ENCODE measurements at regions not wholly inside any gene's neighbourhood (a gene's known extent, or its start where the extent isn't known, plus 50 kb on each side); places are given as distances from the start of the nearest gene placed in this dataset.

DNA sequence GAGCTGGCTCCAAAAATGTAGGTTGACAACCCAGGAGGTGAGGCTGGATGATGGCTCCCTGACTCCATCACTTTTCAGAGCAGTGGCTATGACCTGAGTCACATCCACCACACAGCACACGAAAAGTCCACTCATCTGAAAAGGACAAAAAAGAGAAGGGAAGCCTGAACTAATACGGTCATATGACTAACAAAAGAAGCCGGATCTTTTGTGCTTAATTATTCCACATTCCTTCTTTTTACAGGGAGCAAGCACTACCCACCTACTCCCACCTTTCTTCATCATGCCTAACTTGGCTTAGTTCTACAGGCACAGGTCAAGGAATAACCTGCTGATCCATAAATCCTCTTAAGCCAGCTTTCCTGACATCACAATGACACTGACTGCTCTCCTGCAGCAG lies 601.3 kb upstream of the MIR17HG start:
- intact Hi-C loops (cut with DNase I), result no loop called here
- ATAC-seq (no peak), DNase-seq (ENCODE audit: low spot score) (no peak)

DNA sequence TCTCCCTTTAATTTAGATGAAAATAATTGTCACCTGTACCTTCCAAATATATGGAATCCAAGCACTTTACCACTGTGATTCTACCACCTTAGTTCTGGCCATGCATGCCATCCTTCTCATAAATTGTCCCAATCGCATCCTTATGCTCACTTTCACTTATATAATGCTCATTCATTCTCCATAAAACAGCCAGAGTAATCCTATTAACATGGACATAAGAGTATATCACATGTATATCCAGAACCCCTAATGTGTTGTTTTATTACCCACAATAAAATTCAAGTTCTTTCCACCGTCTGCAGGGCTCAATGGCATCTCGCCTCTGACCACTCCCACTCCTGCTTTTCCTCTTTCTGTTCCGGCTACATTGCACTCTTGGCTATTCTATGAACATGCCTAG lies 597.5 kb upstream of the MIR17HG start:
- intact Hi-C loops (cut with DNase I), result no loop called here
- ATAC-seq, result no peak
- no peak for DNase-seq (ENCODE audit: low spot score)

DNA sequence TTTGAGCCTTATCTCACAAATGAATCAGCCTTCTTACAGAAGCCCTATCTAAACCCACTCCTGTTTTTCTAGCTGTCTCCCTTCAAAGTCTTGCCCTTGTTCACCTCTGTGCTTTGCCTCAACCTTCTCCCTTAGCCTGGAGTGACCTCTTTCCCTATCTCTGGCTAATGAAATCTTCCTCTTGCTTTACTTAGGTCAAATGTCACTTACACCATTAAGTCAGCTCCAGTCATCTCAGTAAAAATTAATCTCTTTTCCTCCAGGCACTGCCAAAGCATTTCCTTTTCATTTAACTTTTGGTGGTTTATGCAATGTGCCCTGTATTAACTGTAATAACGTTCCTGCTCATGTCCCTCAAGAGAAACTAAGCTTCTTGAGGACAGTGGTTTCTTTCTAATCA lies 596.5 kb upstream of the MIR17HG start:
- ATAC-seq (no peak), DNase-seq (ENCODE audit: low spot score) (no peak)
- intact Hi-C loops (cut with DNase I), result no loop called here

DNA sequence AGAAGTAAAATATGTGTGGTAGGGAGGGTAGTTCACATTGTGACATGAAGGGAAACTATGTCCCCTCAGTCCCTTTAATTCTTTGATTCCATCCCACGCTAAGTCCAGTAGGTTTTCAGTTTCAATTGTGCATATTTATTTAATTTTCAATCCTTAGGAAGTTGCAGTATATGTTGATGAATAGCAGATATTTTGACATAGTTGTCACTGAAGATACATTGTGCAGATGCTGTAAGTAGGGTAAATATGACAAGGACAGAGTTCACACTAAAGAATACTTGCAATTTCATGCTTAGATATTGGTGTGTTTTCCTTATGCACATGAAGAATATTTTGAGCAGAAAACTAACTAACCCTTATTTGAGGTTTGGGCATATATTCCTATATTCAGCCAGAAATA lies 595.4 kb upstream of the MIR17HG start:
- DNase-seq (ENCODE audit: low spot score) (no peak), ATAC-seq (no peak)
- intact Hi-C loops (cut with DNase I), result no loop called here

DNA sequence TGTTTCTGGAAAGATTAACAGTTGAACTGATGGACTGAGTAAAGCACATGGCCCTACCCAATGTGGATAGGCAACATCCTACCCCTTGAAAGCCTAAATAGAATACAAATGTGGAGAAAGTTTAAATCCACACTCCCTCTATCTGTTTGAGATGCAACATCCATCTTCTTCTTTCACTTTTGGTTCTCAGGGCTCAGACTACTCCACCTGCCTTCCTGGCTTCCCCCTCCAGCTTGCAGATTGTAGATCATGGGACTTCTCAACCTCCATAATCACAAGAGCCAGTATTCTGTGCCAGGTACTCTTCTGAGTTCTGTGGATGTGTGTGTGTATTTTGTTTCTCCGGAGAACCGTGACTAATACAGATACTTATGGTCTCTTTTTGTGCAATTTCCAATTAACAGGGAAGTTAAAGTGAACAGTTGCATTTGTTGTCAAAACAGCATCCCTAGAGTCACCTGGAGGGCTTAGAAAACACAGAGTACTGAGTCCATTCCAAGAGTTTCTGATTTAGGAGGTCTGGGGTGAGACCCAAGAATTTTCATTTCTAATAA lies 590.3 kb upstream of the MIR17HG start:
- DNase-seq (ENCODE audit: low spot score) (no peak), ATAC-seq (no peak)
- intact Hi-C loops (cut with DNase I), result no loop called here

DNA sequence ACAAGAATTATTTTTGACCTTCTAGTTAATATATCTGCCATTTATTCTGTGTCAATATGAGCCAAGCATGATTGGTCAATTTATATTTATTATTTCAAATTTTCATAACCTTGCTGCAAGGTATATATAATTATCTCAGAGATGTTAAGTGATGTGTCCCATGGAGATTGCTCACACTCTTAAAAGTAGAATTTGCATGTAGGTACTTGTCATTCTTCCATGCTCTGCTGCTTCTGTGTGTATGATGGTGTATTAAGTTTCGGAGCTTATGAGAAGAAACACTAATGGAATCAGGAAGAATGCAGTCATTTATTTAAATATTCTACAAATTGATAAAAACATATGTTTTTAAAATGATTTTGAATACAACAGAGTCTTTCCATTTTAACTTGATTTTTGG lies 586.8 kb upstream of the MIR17HG start:
- no peak for DNase-seq (ENCODE audit: low spot score)
- no peak for ATAC-seq
- intact Hi-C loops (cut with DNase I), result no loop called here

DNA sequence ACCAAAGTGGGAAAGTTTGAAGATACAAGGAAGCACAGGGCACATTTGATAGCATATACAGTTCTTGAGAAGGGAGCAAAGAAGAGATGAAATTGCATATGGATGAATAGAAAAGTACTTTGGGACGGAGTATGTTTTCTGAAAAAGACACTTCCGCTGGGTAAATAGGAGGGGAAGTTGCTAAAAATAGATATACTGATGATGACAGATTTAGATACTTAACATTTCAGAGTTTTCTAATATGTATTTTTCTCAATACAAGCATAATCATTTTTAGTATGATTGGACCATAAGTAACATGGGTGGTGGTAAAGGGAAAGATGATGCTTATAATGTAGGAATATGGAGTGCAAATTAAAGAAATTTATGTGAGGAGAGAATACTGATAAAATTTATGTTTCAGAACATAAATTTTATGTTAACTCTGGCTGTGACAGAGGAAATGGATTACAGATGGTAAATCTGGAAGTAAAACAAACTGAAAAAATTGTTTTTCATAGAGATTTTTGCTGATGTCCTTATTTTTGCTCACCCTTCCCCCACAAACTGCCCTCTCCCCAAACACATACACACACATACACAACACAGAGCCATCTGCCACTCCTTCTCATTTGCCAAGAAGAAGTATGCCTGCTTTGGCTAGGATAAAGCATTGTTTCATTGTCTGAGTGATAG lies 583.9 kb upstream of the MIR17HG start:
- DNase-seq (ENCODE audit: low spot score), result no peak
- intact Hi-C loops (cut with DNase I), result no loop called here
- no peak for ATAC-seq

DNA sequence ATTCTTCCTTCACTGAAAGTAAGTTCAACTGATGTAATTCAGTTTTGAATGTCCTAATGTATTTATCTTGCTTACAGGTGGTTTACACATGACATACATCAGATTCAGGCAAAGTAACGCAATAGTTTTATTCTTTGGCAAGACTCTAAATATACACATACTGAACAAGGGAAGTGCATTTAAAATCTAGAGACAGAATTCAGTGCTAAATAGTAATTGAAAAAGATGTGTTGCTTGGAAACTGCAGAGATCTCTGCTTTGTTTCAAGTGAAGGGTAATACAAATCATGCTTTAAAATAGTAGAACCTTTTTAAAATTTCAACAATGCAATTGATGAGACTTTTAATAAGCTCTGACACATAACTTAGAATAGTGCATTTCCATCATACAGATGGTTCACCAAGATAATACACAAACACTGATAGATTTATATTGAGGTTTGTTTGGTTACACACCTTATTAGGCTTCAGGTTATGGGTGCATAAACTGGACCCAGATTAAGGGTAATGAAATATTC lies 581.0 kb upstream of the MIR17HG start:
- ATAC-seq, result no peak
- intact Hi-C loops (cut with DNase I), result no loop called here
- no peak for DNase-seq (ENCODE audit: low spot score)

DNA sequence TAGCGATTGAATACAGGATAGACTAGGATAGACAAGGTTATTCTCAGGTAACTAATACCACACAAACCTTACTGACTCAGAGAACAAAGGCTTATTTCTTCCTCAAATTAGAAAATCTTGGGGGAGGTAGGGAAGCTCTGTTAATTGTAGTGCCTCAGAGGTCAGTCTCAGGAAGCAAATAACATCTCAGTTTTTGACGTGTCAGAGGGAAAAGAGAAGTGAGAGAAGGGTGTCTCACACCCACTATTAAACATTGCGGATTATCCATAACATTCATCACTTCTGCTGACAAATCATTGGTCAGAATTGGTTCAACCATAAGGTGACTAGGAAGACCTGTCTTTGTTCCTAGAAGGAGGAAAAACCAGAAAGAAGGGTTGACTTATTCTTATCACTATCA lies 579.4 kb upstream of the MIR17HG start:
- intact Hi-C loops (cut with DNase I), result no loop called here
- ATAC-seq, result no peak
- DNase-seq (ENCODE audit: low spot score), result no peak

DNA sequence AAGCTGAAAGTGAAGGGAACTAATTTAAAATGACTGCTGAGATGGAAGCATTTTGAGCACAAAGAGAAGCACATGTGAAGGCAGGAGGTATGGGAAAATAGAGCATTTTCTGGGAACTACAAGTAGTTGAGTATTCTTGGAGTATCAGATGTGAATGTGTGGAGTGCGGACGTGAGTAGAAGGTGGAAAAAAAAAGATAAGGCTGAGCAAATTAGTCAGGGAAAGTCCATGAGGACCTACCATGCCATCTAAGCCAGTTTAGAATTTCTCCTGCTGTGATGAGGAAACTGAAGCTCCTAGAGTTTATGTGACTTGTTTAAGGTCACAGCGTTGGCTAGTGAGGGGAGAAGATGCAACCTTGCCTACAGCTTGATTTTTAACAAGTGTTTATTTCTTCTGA lies 578.1 kb upstream of the MIR17HG start:
- intact Hi-C loops (cut with DNase I), result no loop called here
- DNase-seq (ENCODE audit: low spot score) (no peak), ATAC-seq (no peak)

DNA sequence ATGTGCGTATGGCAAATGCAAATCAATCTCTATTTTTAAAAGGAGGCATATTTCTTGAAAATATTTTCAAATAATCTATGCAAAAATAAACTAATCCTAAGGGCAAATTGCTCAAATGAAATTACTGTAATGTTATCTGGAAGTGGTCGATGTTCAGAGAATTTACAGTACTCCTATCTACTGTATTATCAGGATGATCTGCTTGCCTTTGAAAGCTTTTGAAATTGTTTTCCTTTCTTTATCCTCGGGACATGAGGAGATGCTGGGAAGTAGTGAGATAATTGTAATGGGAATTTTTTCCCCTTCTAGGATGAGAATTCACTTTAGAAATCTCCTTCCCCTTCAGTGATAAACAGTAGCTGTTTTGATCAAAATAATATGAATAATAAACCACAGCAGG lies 577.2 kb upstream of the MIR17HG start:
- intact Hi-C loops (cut with DNase I), result no loop called here
- DNase-seq (ENCODE audit: low spot score), result no peak

DNA sequence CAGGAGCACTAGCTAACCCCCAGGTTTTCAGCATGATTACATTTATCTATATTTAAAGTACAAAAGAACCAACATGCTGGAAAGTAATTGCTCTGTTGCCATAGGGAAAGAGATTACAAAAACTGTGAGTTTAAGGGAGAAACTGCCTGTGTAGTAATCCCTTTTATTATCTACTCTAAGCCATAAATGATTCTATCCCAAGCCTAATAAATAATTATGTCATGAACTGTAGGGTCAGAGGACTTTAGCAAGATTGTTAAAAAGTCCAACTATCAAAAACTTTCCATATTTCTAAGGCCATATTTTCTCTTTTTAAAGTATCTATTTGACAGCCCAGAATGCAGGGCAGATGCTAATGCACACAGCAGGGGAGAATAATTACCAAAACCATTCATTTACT lies 573.8 kb upstream of the MIR17HG start:
- DNase-seq (ENCODE audit: low spot score), result no peak
- intact Hi-C loops (cut with DNase I), result no loop called here
- no peak for ATAC-seq

More for the DNA sequence above, 577.2 kb upstream of the MIR17HG start:
- no peak for ATAC-seq

DNA sequence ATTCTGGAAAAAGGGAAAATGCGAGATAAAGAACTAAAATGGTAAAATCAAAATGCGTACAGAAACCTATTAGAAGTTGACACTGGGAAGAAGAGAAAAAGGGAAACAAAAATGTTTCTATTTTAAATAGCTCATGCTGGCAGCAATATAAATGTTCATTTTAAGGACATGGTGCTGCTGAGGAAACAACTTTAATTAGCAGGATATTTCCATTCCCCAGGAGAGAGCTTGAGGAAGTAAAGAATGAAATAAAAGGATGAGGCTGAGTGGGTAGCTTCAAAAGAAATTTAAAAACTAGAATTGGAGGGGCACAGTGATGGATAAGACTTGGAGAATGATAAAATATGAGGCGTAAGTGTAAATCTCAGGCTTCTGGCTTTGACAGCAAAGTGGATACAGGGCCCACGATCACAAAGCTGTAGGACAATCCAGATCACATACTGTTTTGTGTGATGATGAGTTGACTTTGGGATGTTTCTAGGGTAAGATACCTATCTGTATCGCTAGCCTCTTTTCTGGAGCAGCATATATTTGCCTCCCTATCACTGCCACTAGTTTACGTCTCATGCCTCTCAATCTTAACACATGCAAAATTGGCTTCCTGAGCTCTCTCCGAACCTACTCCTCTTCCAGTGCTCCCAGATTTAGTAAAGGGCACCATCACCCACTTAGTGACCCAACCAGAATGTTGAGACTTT lies 571.3 kb upstream of the MIR17HG start:
- intact Hi-C loops (cut with DNase I), result no loop called here
- DNase-seq (ENCODE audit: low spot score), result no peak
- no peak for ATAC-seq

DNA sequence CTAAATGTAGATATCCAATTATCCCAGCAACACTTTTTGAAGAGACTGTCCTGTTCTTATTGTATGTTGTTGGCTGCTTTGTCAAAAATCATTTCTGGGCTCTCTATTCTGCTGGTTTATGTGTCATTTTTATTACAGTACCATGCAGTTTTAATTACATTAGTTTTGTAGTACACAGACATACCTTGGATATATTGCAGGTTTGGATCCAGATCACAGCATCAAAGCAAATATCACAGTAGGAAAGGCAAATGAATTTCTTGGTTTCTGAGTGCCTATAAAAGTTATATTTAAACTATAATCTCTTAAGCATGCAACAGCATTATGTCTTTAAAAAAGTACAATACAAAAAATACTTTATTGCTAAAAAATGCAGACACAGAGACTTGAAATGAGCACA lies 564.2 kb upstream of the MIR17HG start:
- no peak for ATAC-seq
- intact Hi-C loops (cut with DNase I), result no loop called here

DNA sequence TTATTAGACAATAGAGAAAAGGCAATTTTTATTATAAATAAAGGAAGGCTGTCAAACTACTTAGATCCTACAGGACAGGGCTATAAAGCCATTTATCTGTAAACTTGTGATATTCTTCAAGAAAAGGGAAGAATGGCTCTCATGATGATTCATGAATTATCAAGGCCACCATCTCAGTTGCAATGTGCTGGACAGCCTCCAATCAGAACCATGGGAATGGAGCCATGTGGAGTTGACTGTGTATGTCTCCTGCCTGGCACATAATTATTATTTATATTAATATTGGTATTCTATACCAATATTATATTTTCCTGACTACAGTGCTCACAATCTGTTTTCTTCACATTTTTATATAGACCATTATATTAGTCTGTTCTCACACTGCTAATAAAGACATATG lies 560.5 kb upstream of the MIR17HG start:
- ATAC-seq, result no peak
- intact Hi-C loops (cut with DNase I), result no loop called here
- no peak for DNase-seq (ENCODE audit: low spot score)

More for the DNA sequence above, 564.2 kb upstream of the MIR17HG start:
- DNase-seq (ENCODE audit: low spot score), result no peak

DNA sequence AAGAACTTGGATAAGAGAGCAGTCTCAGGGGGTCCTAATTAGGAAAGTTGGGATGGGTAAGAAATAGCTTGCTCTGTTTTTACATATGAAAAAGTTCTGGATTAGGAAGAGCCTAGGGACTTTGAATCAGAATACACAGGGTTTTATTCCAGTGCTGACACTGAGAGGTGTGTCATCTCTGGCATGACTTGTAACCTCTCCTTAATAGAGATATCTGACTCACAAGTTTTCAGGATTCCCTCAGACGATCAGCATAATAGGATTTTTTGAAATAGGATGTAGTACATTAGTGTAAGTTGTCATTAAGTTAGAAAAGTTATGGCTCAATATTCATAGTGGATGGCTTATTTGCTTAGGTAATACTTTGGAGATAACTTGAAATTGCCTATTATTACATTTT lies 555.2 kb upstream of the MIR17HG start:
- ATAC-seq (no peak), DNase-seq (ENCODE audit: low spot score) (no peak)
- intact Hi-C loops (cut with DNase I), result no loop called here

DNA sequence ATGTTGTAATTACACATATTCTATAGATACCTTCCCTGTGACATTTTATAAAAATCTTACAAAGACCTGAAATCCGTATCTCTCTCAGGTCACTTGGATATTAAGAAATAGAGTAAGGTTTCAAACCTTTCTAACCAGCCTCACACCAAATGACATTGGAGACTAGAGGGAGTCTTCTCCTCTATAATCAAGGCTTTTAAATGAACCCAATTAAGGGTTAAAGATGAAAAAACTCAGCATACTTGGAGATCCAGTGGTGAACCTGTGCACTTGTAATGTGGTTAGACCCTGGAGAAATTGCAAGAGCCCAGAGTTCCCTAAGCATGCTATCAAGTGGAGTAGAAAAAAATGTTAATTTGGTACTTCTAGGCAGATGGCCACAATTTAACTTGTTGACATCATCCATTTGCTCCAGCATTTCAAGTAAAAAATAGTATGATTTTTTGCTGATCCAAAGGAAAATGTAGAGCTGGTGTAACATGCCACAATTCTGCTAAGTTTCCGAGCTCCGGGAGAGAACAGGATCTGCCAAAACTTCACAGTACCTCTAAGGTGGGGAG lies 554.1 kb upstream of the MIR17HG start:
- DNase-seq (ENCODE audit: low spot score), result no peak
- intact Hi-C loops (cut with DNase I), result no loop called here
- no peak for ATAC-seq

DNA sequence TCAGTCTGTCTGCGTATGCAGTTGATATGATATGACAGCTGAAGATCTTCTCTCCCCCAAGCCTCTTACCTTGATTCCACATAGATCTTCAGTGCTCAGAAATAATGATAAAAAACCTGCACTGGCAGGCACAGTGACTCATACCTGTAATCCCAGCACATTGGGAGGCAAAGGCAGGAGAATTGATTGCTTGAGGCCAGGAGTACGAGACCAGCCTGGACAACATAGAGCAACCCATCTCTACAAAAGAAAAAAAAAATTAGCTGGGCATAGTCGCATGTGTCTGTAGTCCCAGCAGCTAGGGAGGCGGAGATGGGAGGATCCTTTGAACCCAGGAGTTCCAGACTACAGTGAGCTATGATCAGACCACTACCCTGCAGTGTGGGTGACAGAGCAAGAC lies 551.0 kb upstream of the MIR17HG start:
- intact Hi-C loops (cut with DNase I), result no loop called here
- no peak for ATAC-seq

DNA sequence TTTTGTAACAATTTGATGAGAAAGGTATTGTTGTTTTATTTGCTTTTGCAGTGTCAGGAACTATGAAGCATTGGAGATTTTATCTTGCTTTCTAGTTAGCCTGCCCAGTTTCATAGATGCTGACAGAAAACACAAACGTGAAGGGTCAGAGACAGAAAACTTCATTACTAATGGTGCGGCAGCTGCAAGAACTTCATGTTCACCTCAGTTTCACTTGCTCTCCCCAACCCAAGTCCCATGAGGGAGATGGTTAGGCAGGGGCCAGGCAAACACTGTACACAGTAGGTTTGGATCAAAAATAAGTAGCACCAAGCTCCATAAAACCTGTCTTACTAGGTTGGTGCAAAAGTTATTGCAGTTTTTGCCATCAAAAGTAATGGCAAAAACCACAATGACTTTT lies 550.2 kb upstream of the MIR17HG start:
- intact Hi-C loops (cut with DNase I), result no loop called here
- DNase-seq (ENCODE audit: low spot score) (no peak), ATAC-seq (no peak)

More for the DNA sequence above, 551.0 kb upstream of the MIR17HG start:
- no peak for DNase-seq (ENCODE audit: low spot score)

DNA sequence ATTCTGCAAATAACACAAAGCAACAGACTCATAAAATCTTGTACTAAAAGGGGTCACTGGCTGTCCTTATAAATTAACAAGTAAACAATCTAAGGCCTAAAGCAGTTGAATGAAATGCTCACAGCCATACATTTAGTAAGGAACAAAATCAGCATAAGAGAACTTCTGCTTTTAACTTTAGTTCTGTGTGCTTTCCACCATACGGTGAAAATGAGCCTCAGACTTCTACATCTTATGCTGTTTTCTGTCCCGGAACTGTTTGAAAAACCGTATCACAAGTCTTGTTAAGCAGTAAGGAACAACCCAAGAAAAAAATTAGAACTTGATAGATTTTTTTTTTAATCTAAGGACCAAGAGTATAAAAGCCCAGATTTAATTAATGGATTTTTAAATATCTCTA lies 549.1 kb upstream of the MIR17HG start:
- ATAC-seq, result no peak
- no peak for DNase-seq (ENCODE audit: low spot score)
- intact Hi-C loops (cut with DNase I), result no loop called here

Data from sciatic nerve (tissue), 2 donors.